ENCODE measurements at regions not wholly inside any gene's neighbourhood (a gene's known extent, or its start where the extent isn't known, plus 50 kb on each side); places are given as distances from the start of the nearest gene placed in this dataset.

- Histone ChIP-seq H3K27ac (no peak overlapping the region), H3K27me3 (no peaks in the 10 kb centered on the region), H3K9me3 (peaks cover 0 to 3% of the 10 kb centered on the region in 2 donors), H3K4me3 (no peak overlapping the region), H3K4me1 (no peaks in the 10 kb centered on the region), H3K36me3 (no peaks in the 10 kb centered on the region)
- intact Hi-C loops (cut with DNase I) = no loop called here
- TF ChIP-seq CTCF (IDR thresholded peaks at IDR 0.05) = no peak
- no peak for DNase-seq (ENCODE audit: low spot score in 2 of 2)
Measured at GRCh38 chr19:28199323-28199722, 1013.6 kb downstream of the UQCRFS1 start.

- no peaks in the 10 kb centered on the region for H3K4me1 ChIP-seq
- intact Hi-C loops (cut with DNase I) = no loop called here
Measured at GRCh38 chr19:28196961-28197360, 1016.0 kb downstream of the UQCRFS1 start.

GRCh38 chr19:28196101-28196500 is 1016.9 kb downstream of the UQCRFS1 start:
- H3K27ac ChIP-seq = no peak overlapping the region
- no peaks in the 10 kb centered on the region for H3K4me1 ChIP-seq
- no peaks in the 10 kb centered on the region for H3K27me3 ChIP-seq
- DNase-seq (ENCODE audit: low spot score in 2 of 2) = no peak
- no peak for TF ChIP-seq CTCF (IDR thresholded peaks at IDR 0.05)
- intact Hi-C loops (cut with DNase I) = no loop called here
- H3K9me3 ChIP-seq = no peaks in the 10 kb centered on the region
- H3K36me3 ChIP-seq = no peaks in the 10 kb centered on the region
- H3K4me3 ChIP-seq = no peak overlapping the region

More at GRCh38 chr19:28196961-28197360, 1016.0 kb downstream of the UQCRFS1 start:
- H3K36me3 ChIP-seq = no peaks in the 10 kb centered on the region
- H3K4me3 ChIP-seq = no peak overlapping the region
- no peak for DNase-seq (ENCODE audit: low spot score in 2 of 2)
- TF ChIP-seq CTCF (IDR thresholded peaks at IDR 0.05) = no peak
- H3K9me3 ChIP-seq = peaks cover 0 to 1% of the 10 kb centered on the region in 2 donors
- H3K27me3 ChIP-seq = no peaks in the 10 kb centered on the region
- H3K27ac ChIP-seq = no peak overlapping the region

GRCh38 chr19:28185646-28186045 is 1027.3 kb downstream of the UQCRFS1 start:
- H3K27ac ChIP-seq = no peak overlapping the region
- TF ChIP-seq CTCF (IDR thresholded peaks at IDR 0.05) = no peak
- H3K36me3 ChIP-seq = no peaks in the 10 kb centered on the region
- H3K27me3 ChIP-seq = no peaks in the 10 kb centered on the region
- H3K9me3 ChIP-seq = no peaks in the 10 kb centered on the region
- no peaks in the 10 kb centered on the region for H3K4me1 ChIP-seq
- H3K4me3 ChIP-seq = no peak overlapping the region
- no peak for DNase-seq (ENCODE audit: low spot score in 2 of 2)
- intact Hi-C loops (cut with DNase I) = no loop called here

- Histone ChIP-seq H3K9me3 (no peaks in the 10 kb centered on the region), H3K36me3 (no peaks in the 10 kb centered on the region), H3K4me3 (no peak overlapping the region), H3K27me3 (no peaks in the 10 kb centered on the region), H3K27ac (no peak overlapping the region), H3K4me1 (no peaks in the 10 kb centered on the region)
- no peak for DNase-seq (ENCODE audit: low spot score in 2 of 2)
- no peak for TF ChIP-seq CTCF (IDR thresholded peaks at IDR 0.05)
- intact Hi-C loops (cut with DNase I) = no loop called here
Measured at GRCh38 chr19:28184997-28185396, 1028.0 kb downstream of the UQCRFS1 start.

- H3K4me1 ChIP-seq = no peaks in the 10 kb centered on the region
- peaks cover 0 to 11% of the 10 kb centered on the region in 2 donors for H3K9me3 ChIP-seq
- intact Hi-C loops (cut with DNase I) = no loop called here
- H3K4me3 ChIP-seq = no peak overlapping the region
- no peaks in the 10 kb centered on the region for H3K27me3 ChIP-seq
- H3K27ac ChIP-seq = no peak overlapping the region
- TF ChIP-seq CTCF (IDR thresholded peaks at IDR 0.05) = no peak
- no peaks in the 10 kb centered on the region for H3K36me3 ChIP-seq
- no peak for DNase-seq (ENCODE audit: low spot score in 2 of 2)
Measured at GRCh38 chr19:28176193-28176592, 1036.8 kb downstream of the UQCRFS1 start.
